ENCODE measurements at regions not wholly inside any gene's neighbourhood (a gene's known extent, or its start where the extent isn't known, plus 50 kb on each side); places are given as distances from the start of the nearest gene placed in this dataset.

- Histone ChIP-seq H3K27me3 (ENCODE audit: control insufficient read depth, insufficient read depth, low read length) (no peaks in the 10 kb centered on the region), H3K36me3 (ENCODE audit: control insufficient read depth, insufficient read depth, low read length) (no peaks in the 10 kb centered on the region), H3K4me3 (ENCODE audit: low read depth, low read length) (no peak overlapping the region)
- DNase-seq (ENCODE audit: low read depth): no peak
- FAIRE-seq: no peak
- TF ChIP-seq CTCF (IDR thresholded peaks at IDR 0.05; ENCODE audit: insufficient read depth, low read length, severe bottlenecking): no peak
Measured at GRCh38 chr11:134543241-134543640, 131.2 kb upstream of the B3GAT1 start.

- FAIRE-seq (no peak), DNase-seq (ENCODE audit: low read depth) (peak; percentile 31)
- no peaks in the 10 kb centered on the region for H3K27me3 ChIP-seq (ENCODE audit: control insufficient read depth, insufficient read depth, low read length)
Measured at GRCh38 chr11:134542401-134543165, 130.5 kb upstream of the B3GAT1 start.

GRCh38 chr11:134541951-134542350, 129.9 kb upstream of the B3GAT1 start:
- TF ChIP-seq CTCF (IDR thresholded peaks at IDR 0.05; ENCODE audit: insufficient read depth, low read length, severe bottlenecking): no peak
- FAIRE-seq (no peak), DNase-seq (ENCODE audit: low read depth) (no peak)
- Histone ChIP-seq H3K4me3 (ENCODE audit: low read depth, low read length) (no peak overlapping the region), H3K27me3 (ENCODE audit: control insufficient read depth, insufficient read depth, low read length) (no peaks in the 10 kb centered on the region), H3K36me3 (ENCODE audit: control insufficient read depth, insufficient read depth, low read length) (no peaks in the 10 kb centered on the region)

More at GRCh38 chr11:134542401-134543165, 130.5 kb upstream of the B3GAT1 start:
- no peak for TF ChIP-seq CTCF (IDR thresholded peaks at IDR 0.05; ENCODE audit: insufficient read depth, low read length, severe bottlenecking)
- H3K4me3 ChIP-seq (ENCODE audit: low read depth, low read length): no peak overlapping the region
- H3K36me3 ChIP-seq (ENCODE audit: control insufficient read depth, insufficient read depth, low read length): no peaks in the 10 kb centered on the region

GRCh38 chr11:134541355-134541754, 129.3 kb upstream of the B3GAT1 start:
- FAIRE-seq: no peak
- Histone ChIP-seq H3K36me3 (ENCODE audit: control insufficient read depth, insufficient read depth, low read length) (no peaks in the 10 kb centered on the region), H3K27me3 (ENCODE audit: control insufficient read depth, insufficient read depth, low read length) (no peaks in the 10 kb centered on the region), H3K4me3 (ENCODE audit: low read depth, low read length) (no peak overlapping the region)
- no peak for TF ChIP-seq CTCF (IDR thresholded peaks at IDR 0.05; ENCODE audit: insufficient read depth, low read length, severe bottlenecking)
- no peak for DNase-seq (ENCODE audit: low read depth)

- TF ChIP-seq CTCF (IDR thresholded peaks at IDR 0.05; ENCODE audit: insufficient read depth, low read length, severe bottlenecking): no peak
- Histone ChIP-seq H3K27me3 (ENCODE audit: control insufficient read depth, insufficient read depth, low read length) (no peaks in the 10 kb centered on the region), H3K4me3 (ENCODE audit: low read depth, low read length) (no peak overlapping the region), H3K36me3 (ENCODE audit: control insufficient read depth, insufficient read depth, low read length) (no peaks in the 10 kb centered on the region)
- FAIRE-seq (no peak), DNase-seq (ENCODE audit: low read depth) (no peak)
Measured at GRCh38 chr11:134539285-134539684, 127.2 kb upstream of the B3GAT1 start.

- TF ChIP-seq CTCF (IDR thresholded peaks at IDR 0.05; ENCODE audit: insufficient read depth, low read length, severe bottlenecking): no peak
- H3K36me3 ChIP-seq (ENCODE audit: control insufficient read depth, insufficient read depth, low read length): no peaks in the 10 kb centered on the region
- FAIRE-seq (no peak), DNase-seq (ENCODE audit: low read depth) (no peak)
- H3K27me3 ChIP-seq (ENCODE audit: control insufficient read depth, insufficient read depth, low read length): no peaks in the 10 kb centered on the region
- no peak overlapping the region for H3K4me3 ChIP-seq (ENCODE audit: low read depth, low read length)
Measured at GRCh38 chr11:134538742-134539141, 126.7 kb upstream of the B3GAT1 start.

Measured in bronchial epithelial cell (primary cell).